Smooth muscle cell (in vitro differentiated cells): ENCODE measurements at regions not wholly inside any gene's neighbourhood (a gene's known extent, or its start where the extent isn't known, plus 50 kb on each side); places are given as distances from the start of the nearest gene placed in this dataset.

Source experiments
- DNase-seq: peaks from one replicate; lab custom pipeline; 2025; ENCODE audit not compliant: unreplicated experiment; lab: John Stamatoyannopoulos, UW
- H2AFZ ChIP-seq: fragments of 200-600 bp; sonication (generic); 2 replicates; pipeline ENCODE4 v1.6.0; 2016; ENCODE audit warnings: antibody characterized with exemption, low read depth, mild to moderate bottlenecking
- H3F3A ChIP-seq: fragments of 200-600 bp; sonication (generic); 2 replicates; pipeline ENCODE4 v1.6.0; 2017; ENCODE audit warnings: antibody characterized with exemption, low read depth
- H3K27ac ChIP-seq: fragments of 200-600 bp; sonication (generic); 2 replicates; pipeline ENCODE4 v1.5.1; 2016; ENCODE audit warnings: low read depth, mild to moderate bottlenecking
- H3K27me3 ChIP-seq: fragments of 200-600 bp; sonication (generic); 2 replicates; pipeline ENCODE4 v1.6.1; 2016; ENCODE audit warnings: low read depth, mild to moderate bottlenecking
- H3K36me3 ChIP-seq: fragments of 200-600 bp; sonication (generic); 2 replicates; pipeline ENCODE4 v1.5.1; 2016; ENCODE audit warnings: low read depth
- H3K4me1 ChIP-seq: fragments of 200-600 bp; sonication (generic); 2 replicates; pipeline ENCODE4 v1.5.1; 2016; ENCODE audit warnings: low read depth
- H3K4me2 ChIP-seq: fragments of 200-600 bp; sonication (generic); 2 replicates; pipeline ENCODE4 v1.6.0; 2016; ENCODE audit warnings: mild to moderate bottlenecking
- H3K4me3 ChIP-seq: fragments of 200-600 bp; sonication (generic); 2 replicates; pipeline ENCODE4 v1.5.1; 2016; ENCODE audit warnings: mild to moderate bottlenecking
- H3K79me2 ChIP-seq: fragments of 200-600 bp; sonication (generic); 2 replicates; pipeline ENCODE4 v1.6.0; 2016; ENCODE audit warnings: low read depth, mild to moderate bottlenecking
- H3K9ac ChIP-seq: fragments of 200-600 bp; sonication (generic); 2 replicates; pipeline ENCODE4 v1.6.0; 2016; ENCODE audit warnings: low read depth
- H3K9me3 ChIP-seq: fragments of 200-600 bp; sonication (generic); replicated peaks from 2 replicates; pipeline ENCODE4 v1.5.1; 2016; ENCODE audit warnings: low read depth
- H4K20me1 ChIP-seq: fragments of 200-600 bp; sonication (generic); 2 replicates; pipeline ENCODE4 v1.6.0; 2016; ENCODE audit warnings: low read depth
- CTCF ChIP-seq: fragments of 200-600 bp; sonication (generic); IDR thresholded peaks from 2 replicates; pipeline ENCODE4 v1.5.1; 2017; ENCODE audit warnings: borderline replicate concordance, mild to moderate bottlenecking, antibody characterized with exemption; ENCODE audit not compliant: insufficient read depth, poor library complexity, severe bottlenecking
- WGBS: methylation state at CpG from one replicate; pipeline ENCODE4 v1.1.7; 2016; ENCODE audit warnings: low lambda C conversion rate; 5-methylcytosine and 5-hydroxymethylcytosine counted together

- Histone ChIP-seq H2AFZ (no peak overlapping the region), H3K4me3 (no peak overlapping the region), H3K79me2 (no peaks in the 10 kb centered on the region), H3K36me3 (no peaks in the 10 kb centered on the region), H3K4me1 (no peaks in the 10 kb centered on the region), H3K27me3 (no peaks in the 10 kb centered on the region), H3K27ac (peak overlapping the region; percentile 39), H3K9ac (no peak overlapping the region), H3F3A (no peaks in the 10 kb centered on the region), H3K4me2 (peak overlapping the region; percentile 68), H3K9me3 (no peaks in the 10 kb centered on the region), H4K20me1 (no peaks in the 10 kb centered on the region)
- WGBS: 59% methylated on average over 9 of the region's 9 CpGs
- TF ChIP-seq CTCF: no peak
- no peak for DNase-seq
These were observed 60.2 kb downstream of the THNSL1 start for GRCh38 chr10:25076506-25077177.

DNA sequence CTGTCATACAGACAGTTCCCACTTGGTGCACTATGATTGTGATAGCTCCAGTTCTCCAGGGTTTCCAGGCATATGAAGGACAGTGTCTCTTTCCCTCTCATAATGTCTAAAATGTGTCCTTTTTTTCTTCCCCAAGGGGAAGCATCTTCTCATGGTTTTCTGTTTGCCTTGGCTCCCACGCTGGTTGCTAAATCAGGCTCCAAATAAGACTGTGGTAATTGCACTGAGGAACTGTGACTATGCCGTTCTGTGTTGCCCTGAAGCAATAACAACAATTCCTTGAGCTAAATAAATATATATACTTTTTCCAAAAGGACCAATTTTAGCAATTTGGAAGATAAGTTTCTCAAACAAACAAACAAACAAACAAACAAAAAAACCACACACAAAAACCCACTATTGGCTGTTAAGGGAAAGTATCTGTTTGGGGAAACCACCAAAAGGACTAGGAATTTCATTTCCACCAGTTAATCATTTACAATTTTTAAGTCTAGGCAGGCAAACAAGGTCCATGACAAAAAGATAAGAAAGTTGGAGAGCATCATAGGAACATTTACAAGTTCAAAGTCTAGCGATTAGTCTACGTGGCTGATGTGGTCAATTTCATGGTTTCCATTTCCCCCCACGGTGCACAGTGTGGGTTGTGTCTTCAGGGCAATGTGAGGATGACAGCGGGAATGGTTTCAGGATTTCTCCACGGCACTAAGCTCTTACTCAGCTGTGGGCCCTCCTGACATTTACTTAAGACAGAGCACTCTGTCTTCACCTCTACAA, 62.4 kb downstream of the THNSL1 start:
- H3K4me3 ChIP-seq: no peak overlapping the region
- no peak overlapping the region for H3K4me2 ChIP-seq

DNA sequence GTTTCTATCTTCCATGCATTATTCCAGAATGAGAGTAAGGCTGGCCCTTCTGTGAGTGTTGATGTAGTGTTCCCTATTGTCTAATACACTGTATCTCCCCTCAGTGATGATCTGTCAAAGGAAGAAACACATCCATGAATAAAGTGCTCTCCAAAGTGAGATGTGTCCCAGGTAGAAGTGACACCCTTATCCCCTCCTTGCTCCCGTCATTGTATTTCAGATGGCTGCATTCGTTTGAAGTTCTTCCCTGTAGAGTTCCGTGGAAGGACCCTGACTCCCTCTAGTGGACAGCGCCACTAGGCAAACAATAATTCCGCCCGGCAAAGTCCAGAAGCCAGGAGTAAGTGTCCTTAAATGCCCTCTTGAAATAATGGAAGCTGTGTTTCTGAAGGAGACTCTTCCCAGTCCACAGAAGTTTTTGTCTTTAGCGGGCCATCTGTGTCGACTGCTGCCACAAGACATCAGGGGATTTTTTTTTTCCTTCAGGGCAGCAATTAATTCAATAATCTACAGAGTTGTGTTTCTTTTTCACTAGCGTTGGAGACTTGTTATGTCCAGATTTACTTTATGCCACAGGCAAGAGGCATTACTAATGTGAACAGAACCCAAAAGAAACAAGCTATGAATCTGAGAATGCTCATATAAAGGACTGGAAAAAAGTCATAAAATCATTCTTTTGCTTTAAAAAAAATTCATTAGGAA, 64.6 kb downstream of the THNSL1 start:
- Histone ChIP-seq H2AFZ (peak overlapping the region; percentile 23), H3K4me3 (no peak overlapping the region), H3K79me2 (no peaks in the 10 kb centered on the region), H3K27ac (no peak overlapping the region), H3K9me3 (no peaks in the 10 kb centered on the region), H3K27me3 (no peaks in the 10 kb centered on the region), H4K20me1 (no peaks in the 10 kb centered on the region), H3K4me2 (no peak overlapping the region), H3F3A (no peaks in the 10 kb centered on the region), H3K36me3 (no peaks in the 10 kb centered on the region), H3K4me1 (no peaks in the 10 kb centered on the region), H3K9ac (no peak overlapping the region)
- DNase-seq: peak; percentile 37
- 6% methylated on average over 9 of the region's 9 CpGs for WGBS
- TF ChIP-seq CTCF: peak; percentile 86

More for the DNA sequence above, 62.4 kb downstream of the THNSL1 start:
- no peaks in the 10 kb centered on the region for H3K4me1 ChIP-seq
- H4K20me1 ChIP-seq: no peaks in the 10 kb centered on the region
- no peak overlapping the region for H2AFZ ChIP-seq
- TF ChIP-seq CTCF: no peak
- no peak overlapping the region for H3K9ac ChIP-seq
- 44% methylated on average over 7 of the region's 7 CpGs for WGBS
- DNase-seq: no peak
- H3K27me3 ChIP-seq: no peaks in the 10 kb centered on the region
- no peaks in the 10 kb centered on the region for H3K79me2 ChIP-seq
- no peaks in the 10 kb centered on the region for H3K36me3 ChIP-seq
- no peak overlapping the region for H3K27ac ChIP-seq
- no peaks in the 10 kb centered on the region for H3K9me3 ChIP-seq
- H3F3A ChIP-seq: no peaks in the 10 kb centered on the region
